Osteocyte (in vitro differentiated cells): ENCODE measurements at regions not wholly inside any gene's neighbourhood (a gene's known extent, or its start where the extent isn't known, plus 50 kb on each side); places are given as distances from the start of the nearest gene placed in this dataset.

Source experiments
- DNase-seq: peaks from one replicate; pipeline ENCODE4 v3.0.0; 2021; ENCODE audit warnings: mixed read lengths; ENCODE audit not compliant: unreplicated experiment; ENCODE audit errors: extremely low spot score
- H3K27ac Mint-ChIP-seq: one replicate; pipeline ENCODE4 v1.8.0; 2021; ENCODE audit warnings: mild to moderate bottlenecking, mixed read lengths; ENCODE audit not compliant: unreplicated experiment
- H3K27me3 Mint-ChIP-seq: one replicate; pipeline ENCODE4 v1.8.0; 2021; ENCODE audit warnings: mixed read lengths; ENCODE audit not compliant: unreplicated experiment
- H3K36me3 Mint-ChIP-seq: one replicate; pipeline ENCODE4 v1.8.0; 2021; ENCODE audit warnings: mixed read lengths; ENCODE audit not compliant: unreplicated experiment
- H3K4me1 Mint-ChIP-seq: one replicate; pipeline ENCODE4 v1.8.0; 2021; ENCODE audit warnings: mixed read lengths; ENCODE audit not compliant: unreplicated experiment
- H3K4me3 Mint-ChIP-seq: one replicate; pipeline ENCODE4 v1.8.0; 2021; ENCODE audit warnings: mild to moderate bottlenecking, moderate library complexity, mixed read lengths; ENCODE audit not compliant: unreplicated experiment
- H3K9me3 Mint-ChIP-seq: one replicate; pipeline ENCODE4 v1.8.0; 2021; ENCODE audit warnings: mixed read lengths; ENCODE audit not compliant: unreplicated experiment
- TF ChIP-seq, protein P1 (sequence below): fragments of 200-600 bp; sonication (generic); IDR thresholded peaks from 2 replicates; pipeline ENCODE4 v1.5.0; 2021; ENCODE audit warnings: antibody characterized with exemption, mild to moderate bottlenecking, moderate library complexity

DNA sequence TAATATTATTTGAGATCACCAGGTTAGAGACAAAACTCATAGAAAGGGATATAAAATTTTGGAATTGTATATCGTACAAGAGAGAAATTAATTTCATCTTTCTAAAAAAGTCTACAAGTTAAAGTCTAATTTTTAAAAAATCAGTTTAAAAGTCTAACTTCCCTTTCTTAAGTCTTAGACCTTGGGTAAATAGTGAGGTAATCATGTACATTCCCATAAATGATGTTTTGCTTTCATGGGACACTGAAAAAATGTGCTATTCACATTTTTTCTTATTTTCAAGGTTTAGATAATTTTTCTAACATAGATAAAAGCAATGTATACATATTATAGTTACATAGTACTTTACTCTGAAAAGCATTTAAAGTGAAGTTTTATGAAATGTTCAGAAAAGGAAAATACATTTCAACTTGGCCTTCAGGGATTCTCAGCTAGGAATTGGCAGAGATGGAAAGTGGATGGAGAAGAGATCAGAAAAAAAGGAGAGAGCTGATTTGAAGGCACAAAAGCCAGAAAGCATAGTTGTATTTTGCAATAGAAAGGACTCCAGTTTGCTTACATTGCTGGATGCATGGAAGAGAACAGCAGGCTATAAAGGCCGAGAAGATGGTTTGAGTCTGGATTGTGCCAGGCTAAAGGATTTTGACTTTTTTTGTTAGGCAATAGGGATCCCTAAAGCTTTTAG lies 194.0 kb downstream of the CASP12 start:
- Mint-ChIP-seq H3K27ac (peak overlapping the region; percentile 8), H3K4me3 (no peak overlapping the region), H3K9me3 (no peaks in the 10 kb centered on the region), H3K4me1 (peaks cover 19% of the 10 kb centered on the region), H3K36me3 (no peaks in the 10 kb centered on the region), H3K27me3 (no peaks in the 10 kb centered on the region)
- DNase-seq = no peak
- TF ChIP-seq, protein P1, sequence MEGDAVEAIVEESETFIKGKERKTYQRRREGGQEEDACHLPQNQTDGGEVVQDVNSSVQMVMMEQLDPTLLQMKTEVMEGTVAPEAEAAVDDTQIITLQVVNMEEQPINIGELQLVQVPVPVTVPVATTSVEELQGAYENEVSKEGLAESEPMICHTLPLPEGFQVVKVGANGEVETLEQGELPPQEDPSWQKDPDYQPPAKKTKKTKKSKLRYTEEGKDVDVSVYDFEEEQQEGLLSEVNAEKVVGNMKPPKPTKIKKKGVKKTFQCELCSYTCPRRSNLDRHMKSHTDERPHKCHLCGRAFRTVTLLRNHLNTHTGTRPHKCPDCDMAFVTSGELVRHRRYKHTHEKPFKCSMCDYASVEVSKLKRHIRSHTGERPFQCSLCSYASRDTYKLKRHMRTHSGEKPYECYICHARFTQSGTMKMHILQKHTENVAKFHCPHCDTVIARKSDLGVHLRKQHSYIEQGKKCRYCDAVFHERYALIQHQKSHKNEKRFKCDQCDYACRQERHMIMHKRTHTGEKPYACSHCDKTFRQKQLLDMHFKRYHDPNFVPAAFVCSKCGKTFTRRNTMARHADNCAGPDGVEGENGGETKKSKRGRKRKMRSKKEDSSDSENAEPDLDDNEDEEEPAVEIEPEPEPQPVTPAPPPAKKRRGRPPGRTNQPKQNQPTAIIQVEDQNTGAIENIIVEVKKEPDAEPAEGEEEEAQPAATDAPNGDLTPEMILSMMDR = no peak

DNA sequence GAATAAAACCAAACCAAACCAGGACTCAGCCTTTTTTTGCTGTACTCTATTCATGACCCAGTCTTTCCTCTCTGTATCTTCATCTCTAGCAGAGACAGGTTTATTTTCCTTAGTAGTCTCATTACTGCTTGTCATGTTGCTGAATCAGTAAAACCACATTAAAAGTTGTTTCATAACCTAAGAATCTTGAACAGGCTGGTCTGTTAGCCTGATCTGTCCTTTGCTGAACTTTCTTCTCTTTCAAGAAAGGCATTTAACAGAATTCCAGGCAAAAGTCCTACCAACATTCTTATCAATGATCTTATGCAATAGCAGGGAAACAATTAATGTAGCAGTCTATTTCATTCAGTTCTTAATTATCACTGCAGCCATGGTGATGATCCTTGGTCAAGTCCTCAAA lies 197.7 kb downstream of the CASP12 start:
- no peak for DNase-seq
- Mint-ChIP-seq H3K9me3 (no peaks in the 10 kb centered on the region), H3K27me3 (no peaks in the 10 kb centered on the region), H3K27ac (no peak overlapping the region), H3K36me3 (no peaks in the 10 kb centered on the region), H3K4me1 (peaks cover 9% of the 10 kb centered on the region), H3K4me3 (no peak overlapping the region)
- TF ChIP-seq, protein P1 = no peak

GRCh38 chr11:104699981-104700380 lies 198.3 kb downstream of the CASP12 start:
- H3K27me3 Mint-ChIP-seq = no peaks in the 10 kb centered on the region
- no peak for DNase-seq
- H3K9me3 Mint-ChIP-seq = no peaks in the 10 kb centered on the region
- H3K4me3 Mint-ChIP-seq = no peak overlapping the region
- TF ChIP-seq, protein P1 = no peak
- peaks cover 6% of the 10 kb centered on the region for H3K4me1 Mint-ChIP-seq
- H3K27ac Mint-ChIP-seq = no peak overlapping the region
- H3K36me3 Mint-ChIP-seq = no peaks in the 10 kb centered on the region

DNA sequence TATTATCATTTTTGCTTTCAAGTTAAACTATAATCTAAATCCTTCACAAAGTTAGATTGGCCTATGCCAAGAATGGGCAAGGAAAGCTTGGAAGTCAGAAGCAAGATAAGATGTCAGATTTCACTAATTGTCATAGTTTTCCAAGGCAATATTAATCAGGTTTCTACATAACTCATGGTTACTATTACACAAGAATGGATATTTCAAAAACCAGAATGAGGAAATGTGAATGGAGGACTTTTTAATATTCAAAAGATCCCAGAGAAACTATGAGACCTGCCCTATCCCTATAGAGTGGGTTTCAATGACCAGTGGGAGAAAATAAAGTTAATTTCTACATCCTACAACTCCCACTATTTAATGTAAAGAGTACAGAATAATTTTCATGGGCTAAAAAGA lies 203.2 kb downstream of the CASP12 start:
- Mint-ChIP-seq H3K9me3 (peaks cover 10% of the 10 kb centered on the region), H3K27me3 (no peaks in the 10 kb centered on the region), H3K27ac (no peak overlapping the region), H3K4me1 (no peaks in the 10 kb centered on the region), H3K36me3 (peaks cover 2% of the 10 kb centered on the region), H3K4me3 (no peak overlapping the region)
- no peak for DNase-seq
- TF ChIP-seq, protein P1 = no peak

DNA sequence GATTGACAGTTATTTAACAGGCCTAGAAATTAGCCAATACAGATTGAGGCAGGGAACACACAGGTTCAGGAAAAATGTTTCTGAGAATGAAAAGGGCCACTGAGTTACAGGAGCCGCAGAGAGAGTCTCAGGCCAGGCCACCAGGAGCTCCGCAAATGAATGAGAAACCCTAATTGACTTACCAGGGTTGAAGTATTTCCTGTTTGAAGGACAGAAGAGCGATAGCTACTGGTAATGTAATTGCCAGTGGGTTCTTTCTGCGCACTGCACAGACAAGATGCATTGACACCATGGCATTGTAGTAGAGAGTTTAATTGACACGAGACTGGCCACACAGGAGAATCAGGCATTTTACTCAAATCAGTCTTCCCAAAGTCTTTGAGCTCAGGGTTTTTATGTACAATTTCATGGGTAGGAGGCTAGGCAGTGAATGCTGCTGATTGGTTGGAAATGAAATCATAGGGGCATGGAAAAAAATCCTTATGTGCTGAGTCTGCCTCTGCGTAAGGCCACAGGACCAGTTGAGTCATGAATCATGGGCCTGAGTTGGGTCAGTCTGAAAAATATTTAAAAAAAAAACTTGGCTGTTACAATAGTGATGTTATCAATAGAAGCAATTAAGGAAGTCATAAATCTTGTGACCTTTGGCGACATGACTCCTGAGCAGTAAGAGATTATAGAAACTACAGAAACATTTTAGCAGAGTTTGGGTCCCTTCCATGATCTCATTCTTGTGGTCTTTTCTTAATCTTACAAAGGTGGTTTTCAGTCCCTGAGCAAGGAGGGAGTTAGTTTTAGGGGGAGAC lies 203.8 kb downstream of the CASP12 start:
- Mint-ChIP-seq H3K27me3 (no peaks in the 10 kb centered on the region), H3K9me3 (peaks cover 10% of the 10 kb centered on the region), H3K36me3 (peaks cover 2% of the 10 kb centered on the region), H3K4me3 (no peak overlapping the region), H3K4me1 (no peaks in the 10 kb centered on the region), H3K27ac (no peak overlapping the region)
- TF ChIP-seq, protein P1 = no peak
- no peak for DNase-seq
